OCI-LY7 (cell line): ENCODE measurements at regions not wholly inside any gene's neighbourhood (a gene's known extent, or its start where the extent isn't known, plus 50 kb on each side); places are given as distances from the start of the nearest gene placed in this dataset.

Source experiments
- EZH2phosphoT487 ChIP-seq: fragments of 200-600 bp; sonication (generic); IDR thresholded peaks from 2 replicates; pipeline ENCODE4 v1.6.1; 2018; ENCODE audit warnings: low read depth, borderline replicate concordance, mild to moderate bottlenecking, mixed run types, antibody characterized with exemption, low read length, moderate library complexity, mixed read lengths
- TF ChIP-seq, protein P1 (sequence below): fragments of 200-600 bp; sonication (generic); conservative IDR thresholded peaks from 2 replicates; pipeline ENCODE4 v1.5.1; 2014; ENCODE audit warnings: mild to moderate bottlenecking, antibody characterized with exemption, low read length, moderate library complexity, mixed read lengths

DNA sequence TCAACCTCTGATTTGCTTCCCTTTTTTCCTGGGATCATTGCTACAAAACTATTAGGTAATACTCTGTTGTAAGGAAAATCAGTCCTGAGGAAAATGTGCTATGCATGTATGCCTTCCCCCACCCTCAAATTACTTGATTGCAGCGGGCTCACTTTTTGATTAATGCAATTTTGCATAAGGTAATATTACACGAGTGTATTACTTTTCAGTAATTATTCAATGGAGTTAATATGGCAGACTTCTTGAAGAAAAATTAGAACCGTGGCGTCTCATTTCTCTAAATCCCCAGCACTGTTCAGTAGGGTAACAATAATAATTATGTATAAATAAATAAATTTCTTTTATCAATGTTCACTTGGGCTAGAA is 527.6 kb upstream of the FANCL start:
- TF ChIP-seq, protein P1, sequence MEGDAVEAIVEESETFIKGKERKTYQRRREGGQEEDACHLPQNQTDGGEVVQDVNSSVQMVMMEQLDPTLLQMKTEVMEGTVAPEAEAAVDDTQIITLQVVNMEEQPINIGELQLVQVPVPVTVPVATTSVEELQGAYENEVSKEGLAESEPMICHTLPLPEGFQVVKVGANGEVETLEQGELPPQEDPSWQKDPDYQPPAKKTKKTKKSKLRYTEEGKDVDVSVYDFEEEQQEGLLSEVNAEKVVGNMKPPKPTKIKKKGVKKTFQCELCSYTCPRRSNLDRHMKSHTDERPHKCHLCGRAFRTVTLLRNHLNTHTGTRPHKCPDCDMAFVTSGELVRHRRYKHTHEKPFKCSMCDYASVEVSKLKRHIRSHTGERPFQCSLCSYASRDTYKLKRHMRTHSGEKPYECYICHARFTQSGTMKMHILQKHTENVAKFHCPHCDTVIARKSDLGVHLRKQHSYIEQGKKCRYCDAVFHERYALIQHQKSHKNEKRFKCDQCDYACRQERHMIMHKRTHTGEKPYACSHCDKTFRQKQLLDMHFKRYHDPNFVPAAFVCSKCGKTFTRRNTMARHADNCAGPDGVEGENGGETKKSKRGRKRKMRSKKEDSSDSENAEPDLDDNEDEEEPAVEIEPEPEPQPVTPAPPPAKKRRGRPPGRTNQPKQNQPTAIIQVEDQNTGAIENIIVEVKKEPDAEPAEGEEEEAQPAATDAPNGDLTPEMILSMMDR = no peak
- no peak for TF ChIP-seq EZH2phosphoT487
